MM.1S (cell line): ENCODE measurements at regions not wholly inside any gene's neighbourhood (a gene's known extent, or its start where the extent isn't known, plus 50 kb on each side); places are given as distances from the start of the nearest gene placed in this dataset.

Experiments
- DNase-seq: peaks from one replicate; pipeline ENCODE4 v3.0.0-alpha.2; 2015
- H2AFZ ChIP-seq: fragments of 300-600 bp; sonication (generic); 2 replicates; pipeline ENCODE4 v1.6.0; 2016; ENCODE audit warnings: antibody characterized with exemption, low read length
- H3F3A ChIP-seq: fragments of 300-600 bp; sonication (generic); 2 replicates; pipeline ENCODE4 v1.6.1; 2016; ENCODE audit warnings: mild to moderate bottlenecking, antibody characterized with exemption, low read length, moderate library complexity, mixed read lengths; ENCODE audit not compliant: insufficient read depth
- H3K27ac ChIP-seq: fragments of 300-600 bp; sonication (generic); 2 replicates; pipeline ENCODE4 v1.5.1; 2016; ENCODE audit warnings: mild to moderate bottlenecking, low read length
- H3K27me3 ChIP-seq: fragments of 300-600 bp; sonication (generic); replicated peaks from 2 replicates; pipeline ENCODE4 v1.6.0; 2016; ENCODE audit warnings: low read length; ENCODE audit not compliant: insufficient read depth
- H3K36me3 ChIP-seq: fragments of 300-600 bp; sonication (generic); replicated peaks from 2 replicates; pipeline ENCODE4 v1.6.1; 2016; ENCODE audit warnings: mild to moderate bottlenecking, low read length, mixed read lengths; ENCODE audit not compliant: insufficient read depth
- H3K4me1 ChIP-seq: fragments of 300-600 bp; sonication (generic); 2 replicates; pipeline ENCODE4 v1.6.1; 2016; ENCODE audit warnings: low read length, mixed read lengths
- H3K4me2 ChIP-seq: fragments of 300-600 bp; sonication (generic); 2 replicates; pipeline ENCODE4 v1.6.0; 2016; ENCODE audit warnings: low read depth, low read length
- H3K4me3 ChIP-seq: fragments of 300-600 bp; sonication (generic); 2 replicates; pipeline ENCODE4 v1.5.1; 2016; ENCODE audit warnings: low read length, mixed read lengths
- H3K79me2 ChIP-seq: fragments of 300-600 bp; sonication (generic); 2 replicates; pipeline ENCODE4 v1.6.1; 2016; ENCODE audit warnings: mixed run types, low read length, mixed read lengths
- H3K9ac ChIP-seq: fragments of 300-600 bp; sonication (generic); 2 replicates; pipeline ENCODE4 v1.6.1; 2016; ENCODE audit warnings: low read length, mixed read lengths
- H3K9me2 ChIP-seq: fragments of 300-600 bp; sonication (generic); replicated peaks from 2 replicates; pipeline ENCODE4 v1.6.1; 2016; ENCODE audit warnings: mild to moderate bottlenecking, low read length, mixed read lengths; ENCODE audit not compliant: insufficient read depth
- H3K9me3 ChIP-seq: fragments of 300-600 bp; sonication (generic); replicated peaks from 2 replicates; pipeline ENCODE4 v1.6.1; 2016; ENCODE audit warnings: mild to moderate bottlenecking, low read length, mixed read lengths; ENCODE audit not compliant: insufficient read depth
- H4K20me1 ChIP-seq: fragments of 300-600 bp; sonication (generic); 2 replicates; pipeline ENCODE4 v1.6.1; 2016; ENCODE audit warnings: mild to moderate bottlenecking, low read length, moderate library complexity, mixed read lengths; ENCODE audit not compliant: insufficient read depth
- CTCF ChIP-seq: fragments of 300-600 bp; sonication (generic); IDR thresholded peaks from 2 replicates; pipeline ENCODE4 v1.5.1; 2016; ENCODE audit warnings: antibody characterized with exemption, low read length, mixed read lengths
- EZH2 ChIP-seq: fragments of 300-600 bp; sonication (generic); optimal IDR thresholded peaks from 2 replicates; pipeline ENCODE3; 2017; ENCODE audit warnings: low read depth, mild to moderate bottlenecking, antibody characterized with exemption, low read length, mixed read lengths
- EZH2phosphoT487 ChIP-seq: fragments of 300-600 bp; sonication (generic); IDR thresholded peaks from 2 replicates; pipeline ENCODE4 v1.6.1; 2018; ENCODE audit warnings: antibody characterized with exemption, low read length

- Histone ChIP-seq H3F3A (no peaks in the 10 kb centered on the region), H3K4me1 (no peaks in the 10 kb centered on the region; the same call in 1 of the 2 replicates), H3K9ac (no peak overlapping the region), H3K27ac (no peak overlapping the region), H3K4me3 (no peak overlapping the region), H3K79me2 (no peaks in the 10 kb centered on the region), H3K9me3 (no peaks in the 10 kb centered on the region), H3K4me2 (no peak overlapping the region), H4K20me1 (no peaks in the 10 kb centered on the region), H3K27me3 (no peaks in the 10 kb centered on the region), H3K9me2 (no peaks in the 10 kb centered on the region), H3K36me3 (no peaks in the 10 kb centered on the region), H2AFZ (no peak overlapping the region)
- TF ChIP-seq EZH2phosphoT487 (no peak), EZH2 (no peak), CTCF (no peak)
- no peak for DNase-seq
These were observed 500.9 kb downstream of the PREX1 start for GRCh38 chr20:48326868-48327267.

GRCh38 chr20:48326434-48326691 is 501.4 kb downstream of the PREX1 start:
- TF ChIP-seq EZH2phosphoT487 (no peak), EZH2 (no peak), CTCF (no peak)
- H3K36me3 ChIP-seq: no peaks in the 10 kb centered on the region
- H3K4me1 ChIP-seq: no peaks in the 10 kb centered on the region; the same call in 1 of the 2 replicates
- no peak for DNase-seq
- H3K4me3 ChIP-seq: no peak overlapping the region
- no peak overlapping the region for H2AFZ ChIP-seq
- no peaks in the 10 kb centered on the region for H3K9me2 ChIP-seq
- H3K27ac ChIP-seq: no peak overlapping the region
- H3K9ac ChIP-seq: no peak overlapping the region
- H4K20me1 ChIP-seq: no peaks in the 10 kb centered on the region
- no peak overlapping the region for H3K4me2 ChIP-seq
- H3F3A ChIP-seq: no peaks in the 10 kb centered on the region
- no peaks in the 10 kb centered on the region for H3K9me3 ChIP-seq
- H3K27me3 ChIP-seq: no peaks in the 10 kb centered on the region
- H3K79me2 ChIP-seq: no peaks in the 10 kb centered on the region

GRCh38 chr20:48325656-48326433 is 502.0 kb downstream of the PREX1 start:
- H4K20me1 ChIP-seq: no peaks in the 10 kb centered on the region
- no peaks in the 10 kb centered on the region for H3K79me2 ChIP-seq
- H3K4me1 ChIP-seq: no peaks in the 10 kb centered on the region; the same call in 1 of the 2 replicates
- no peaks in the 10 kb centered on the region for H3K9me2 ChIP-seq
- H3K9ac ChIP-seq: no peak overlapping the region
- no peaks in the 10 kb centered on the region for H3F3A ChIP-seq
- no peaks in the 10 kb centered on the region for H3K9me3 ChIP-seq
- H3K27ac ChIP-seq: no peak overlapping the region
- TF ChIP-seq EZH2 (no peak), EZH2phosphoT487 (no peak), CTCF (no peak)
- no peak overlapping the region for H3K4me2 ChIP-seq
- H3K36me3 ChIP-seq: no peaks in the 10 kb centered on the region
- DNase-seq: no peak
- H3K4me3 ChIP-seq: no peak overlapping the region
- no peak overlapping the region for H2AFZ ChIP-seq
- no peaks in the 10 kb centered on the region for H3K27me3 ChIP-seq
